G401 (cell line): ENCODE measurements at regions not wholly inside any gene's neighbourhood (a gene's known extent, or its start where the extent isn't known, plus 50 kb on each side); places are given as distances from the start of the nearest gene placed in this dataset.

Experiments
- DNase-seq: peaks from one replicate; pipeline ENCODE4 v3.0.0-alpha.2; 2015; ENCODE audit warnings: low spot score
- in situ Hi-C: cut with HindIII; loops from 2 replicates; pipeline ENCODE4 v1.10.0; 2016; ENCODE audit warnings: low sequenced_read_pairs, mixed read lengths

- DNase-seq: no peak
- in situ Hi-C loops: no loop called here
Measured at GRCh38 chr2:156691014-156691413, 254.8 kb downstream of the GPD2 start.

- in situ Hi-C loops: no loop called here
- peak; percentile 15 for DNase-seq
Measured at GRCh38 chr2:156695020-156695419, 258.8 kb downstream of the GPD2 start.

GRCh38 chr2:156695595-156695994 lies 259.4 kb downstream of the GPD2 start:
- in situ Hi-C loops: no loop called here
- no peak for DNase-seq

GRCh38 chr2:156697906-156698305 lies 261.7 kb downstream of the GPD2 start:
- DNase-seq: no peak
- in situ Hi-C loops: no loop called here

- in situ Hi-C loops: no loop called here
- DNase-seq: no peak
Measured at GRCh38 chr2:156700681-156701080, 264.5 kb downstream of the GPD2 start.

- no peak for DNase-seq
- in situ Hi-C loops: no loop called here
Measured at GRCh38 chr2:156702541-156702940, 266.4 kb downstream of the GPD2 start.

- in situ Hi-C loops: no loop called here
- no peak for DNase-seq
Measured at GRCh38 chr2:156703642-156704041, 267.5 kb downstream of the GPD2 start.

- in situ Hi-C loops: no loop called here
- DNase-seq: no peak
Measured at GRCh38 chr2:156704132-156704531, 268.0 kb downstream of the GPD2 start.

GRCh38 chr2:156704617-156705016 lies 268.4 kb downstream of the GPD2 start:
- in situ Hi-C loops: no loop called here
- DNase-seq: no peak

- no peak for DNase-seq
- in situ Hi-C loops: no loop called here
Measured at GRCh38 chr2:156706576-156706975, 270.4 kb downstream of the GPD2 start.

- in situ Hi-C loops: no loop called here
- no peak for DNase-seq
Measured at GRCh38 chr2:156708051-156708450, 271.9 kb downstream of the GPD2 start.

- in situ Hi-C loops: no loop called here
- DNase-seq: no peak
Measured at GRCh38 chr2:156709091-156709490, 272.9 kb downstream of the GPD2 start.

- in situ Hi-C loops: no loop called here
- DNase-seq: no peak
Measured at GRCh38 chr2:156719036-156719435, 282.9 kb downstream of the GPD2 start.

GRCh38 chr2:156727867-156728266 lies 291.7 kb downstream of the GPD2 start:
- no peak for DNase-seq
- in situ Hi-C loops: no loop called here

- DNase-seq: no peak
- in situ Hi-C loops: no loop called here
Measured at GRCh38 chr2:156728328-156728727, 292.1 kb downstream of the GPD2 start.

- no peak for DNase-seq
- in situ Hi-C loops: no loop called here
Measured at GRCh38 chr2:156731506-156731905, 295.3 kb downstream of the GPD2 start.

GRCh38 chr2:156736950-156737349 lies 300.8 kb downstream of the GPD2 start:
- in situ Hi-C loops: no loop called here
- no peak for DNase-seq

- DNase-seq: no peak
- in situ Hi-C loops: no loop called here
Measured at GRCh38 chr2:156739301-156739700, 303.1 kb downstream of the GPD2 start.

- DNase-seq: no peak
- in situ Hi-C loops: no loop called here
Measured at GRCh38 chr2:156745619-156746018, 309.4 kb downstream of the GPD2 start.

GRCh38 chr2:156748221-156748620 lies 312.0 kb downstream of the GPD2 start:
- peak; percentile 29 for DNase-seq
- in situ Hi-C loops: no loop called here

- in situ Hi-C loops: no loop called here
- no peak for DNase-seq
Measured at GRCh38 chr2:156752042-156752441, 315.9 kb downstream of the GPD2 start.

- in situ Hi-C loops: no loop called here
Measured at GRCh38 chr2:156753766-156754165, 317.6 kb downstream of the GPD2 start.

More at GRCh38 chr2:156753766-156754165, 317.6 kb downstream of the GPD2 start:
- no peak for DNase-seq
